ENCODE measurements at regions not wholly inside any gene's neighbourhood (a gene's known extent, or its start where the extent isn't known, plus 50 kb on each side); places are given as distances from the start of the nearest gene placed in this dataset.

GRCh38 chr21:35924714-35925301 is 135.5 kb downstream of the SETD4 start:
- no peak for DNase-seq (ENCODE audit: low spot score)
- TF ChIP-seq CTCF (IDR thresholded peaks at IDR 0.05; ENCODE audit: extremely low read depth, missing control alignments) = no peak

GRCh38 chr21:35923971-35924370 is 136.4 kb downstream of the SETD4 start:
- no peak for TF ChIP-seq CTCF (IDR thresholded peaks at IDR 0.05; ENCODE audit: extremely low read depth, missing control alignments)
- no peak for DNase-seq (ENCODE audit: low spot score)

- no peak for TF ChIP-seq CTCF (IDR thresholded peaks at IDR 0.05; ENCODE audit: extremely low read depth, missing control alignments)
- DNase-seq (ENCODE audit: low spot score) = no peak
Measured at GRCh38 chr21:35922618-35923017, 137.7 kb downstream of the SETD4 start.

- DNase-seq (ENCODE audit: low spot score) = no peak
Measured at GRCh38 chr21:35921471-35921870, 138.9 kb downstream of the SETD4 start.

GRCh38 chr21:35920436-35920835 is 139.9 kb downstream of the SETD4 start:
- DNase-seq (ENCODE audit: low spot score) = no peak
- TF ChIP-seq CTCF (IDR thresholded peaks at IDR 0.05; ENCODE audit: extremely low read depth, missing control alignments) = no peak

More at GRCh38 chr21:35921471-35921870, 138.9 kb downstream of the SETD4 start:
- TF ChIP-seq CTCF (IDR thresholded peaks at IDR 0.05; ENCODE audit: extremely low read depth, missing control alignments) = no peak

- no peak for DNase-seq (ENCODE audit: low spot score)
Measured at GRCh38 chr21:35915030-35915429, 145.3 kb downstream of the SETD4 start.

More at GRCh38 chr21:35915030-35915429, 145.3 kb downstream of the SETD4 start:
- no peak for TF ChIP-seq CTCF (IDR thresholded peaks at IDR 0.05; ENCODE audit: extremely low read depth, missing control alignments)
